ENCODE measurements at regions not wholly inside any gene's neighbourhood (a gene's known extent, or its start where the extent isn't known, plus 50 kb on each side); places are given as distances from the start of the nearest gene placed in this dataset.
"Not testable (repeated sequence)": the region's sequence is repeated elsewhere in the genome, so short reads cannot be mapped to it uniquely, and the experiment has no call there.

DNA sequence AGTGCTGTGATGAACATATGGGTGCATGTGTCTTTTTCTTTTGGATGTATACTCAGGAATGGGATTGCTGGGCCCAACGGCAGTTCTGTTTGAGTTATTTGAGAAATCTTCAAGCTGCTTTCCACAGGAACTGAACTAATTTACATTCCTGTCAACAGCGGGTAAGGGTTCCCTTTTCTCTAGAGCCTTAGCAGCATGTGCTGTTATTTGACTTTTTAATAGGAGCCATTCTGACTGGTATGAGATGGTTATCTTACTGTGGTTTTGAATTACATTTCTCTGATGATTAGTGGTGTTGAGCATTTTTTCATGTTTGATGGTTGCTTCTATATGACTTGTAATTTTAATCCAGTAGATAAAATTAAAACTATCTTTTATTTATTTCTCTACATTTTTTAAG, 1168.6 kb upstream of the ALCAM start:
- TF ChIP-seq, protein P1, sequence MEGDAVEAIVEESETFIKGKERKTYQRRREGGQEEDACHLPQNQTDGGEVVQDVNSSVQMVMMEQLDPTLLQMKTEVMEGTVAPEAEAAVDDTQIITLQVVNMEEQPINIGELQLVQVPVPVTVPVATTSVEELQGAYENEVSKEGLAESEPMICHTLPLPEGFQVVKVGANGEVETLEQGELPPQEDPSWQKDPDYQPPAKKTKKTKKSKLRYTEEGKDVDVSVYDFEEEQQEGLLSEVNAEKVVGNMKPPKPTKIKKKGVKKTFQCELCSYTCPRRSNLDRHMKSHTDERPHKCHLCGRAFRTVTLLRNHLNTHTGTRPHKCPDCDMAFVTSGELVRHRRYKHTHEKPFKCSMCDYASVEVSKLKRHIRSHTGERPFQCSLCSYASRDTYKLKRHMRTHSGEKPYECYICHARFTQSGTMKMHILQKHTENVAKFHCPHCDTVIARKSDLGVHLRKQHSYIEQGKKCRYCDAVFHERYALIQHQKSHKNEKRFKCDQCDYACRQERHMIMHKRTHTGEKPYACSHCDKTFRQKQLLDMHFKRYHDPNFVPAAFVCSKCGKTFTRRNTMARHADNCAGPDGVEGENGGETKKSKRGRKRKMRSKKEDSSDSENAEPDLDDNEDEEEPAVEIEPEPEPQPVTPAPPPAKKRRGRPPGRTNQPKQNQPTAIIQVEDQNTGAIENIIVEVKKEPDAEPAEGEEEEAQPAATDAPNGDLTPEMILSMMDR (IDR thresholded peaks at IDR 0.05; ENCODE audit: control insufficient read depth, extremely low read depth, insufficient read depth) = no peak
- DNase-seq (ENCODE audit: low read depth) = no peak
- no peak overlapping the region for H3K4me3 ChIP-seq (ENCODE audit: low read depth, low read length)

DNA sequence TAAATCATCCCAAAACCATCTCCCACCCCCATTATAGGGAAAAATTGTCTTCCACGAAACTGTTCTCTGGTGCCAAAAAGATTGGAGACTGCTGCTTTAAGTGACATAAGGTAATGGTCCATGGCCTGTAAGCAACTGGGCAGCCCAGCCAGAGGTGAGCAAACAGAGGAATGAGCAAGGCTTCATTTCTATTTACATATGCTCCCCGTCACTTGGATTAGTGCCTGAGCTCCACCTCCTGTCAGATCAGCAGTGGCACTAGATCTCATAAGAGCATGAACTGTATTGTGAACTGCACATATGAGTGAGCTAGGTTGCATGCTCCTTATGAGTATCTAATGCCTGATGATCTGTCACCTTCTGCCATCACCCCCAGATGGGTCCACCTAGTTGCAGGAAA, 1159.8 kb upstream of the ALCAM start:
- TF ChIP-seq, protein P1 (IDR thresholded peaks at IDR 0.05; ENCODE audit: control insufficient read depth, extremely low read depth, insufficient read depth) = no peak
- DNase-seq (ENCODE audit: low read depth) = peak; percentile 92
- H3K4me3 ChIP-seq (ENCODE audit: low read depth, low read length) = no peak overlapping the region

DNA sequence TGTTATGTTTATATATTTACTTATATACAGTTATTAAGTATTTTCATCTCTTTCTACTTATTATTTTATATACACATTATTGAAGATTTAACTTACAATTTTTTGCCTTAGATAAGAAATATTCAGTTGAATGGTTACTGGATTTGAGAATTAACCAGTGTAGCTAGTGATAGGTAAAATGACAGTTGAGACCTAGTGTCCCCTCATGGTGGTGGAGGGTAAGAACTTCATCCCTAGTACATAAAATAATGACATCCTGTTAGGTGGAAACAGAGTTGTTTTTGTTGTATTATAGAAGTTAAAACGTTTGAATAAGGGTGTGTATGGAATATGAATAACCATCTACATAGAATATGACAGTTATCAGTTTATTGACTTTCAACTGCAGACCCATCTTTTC, 1152.4 kb upstream of the ALCAM start:
- TF ChIP-seq, protein P1 (IDR thresholded peaks at IDR 0.05; ENCODE audit: control insufficient read depth, extremely low read depth, insufficient read depth) = no peak
- DNase-seq (ENCODE audit: low read depth) = no peak
- no peak overlapping the region for H3K4me3 ChIP-seq (ENCODE audit: low read depth, low read length)

DNA sequence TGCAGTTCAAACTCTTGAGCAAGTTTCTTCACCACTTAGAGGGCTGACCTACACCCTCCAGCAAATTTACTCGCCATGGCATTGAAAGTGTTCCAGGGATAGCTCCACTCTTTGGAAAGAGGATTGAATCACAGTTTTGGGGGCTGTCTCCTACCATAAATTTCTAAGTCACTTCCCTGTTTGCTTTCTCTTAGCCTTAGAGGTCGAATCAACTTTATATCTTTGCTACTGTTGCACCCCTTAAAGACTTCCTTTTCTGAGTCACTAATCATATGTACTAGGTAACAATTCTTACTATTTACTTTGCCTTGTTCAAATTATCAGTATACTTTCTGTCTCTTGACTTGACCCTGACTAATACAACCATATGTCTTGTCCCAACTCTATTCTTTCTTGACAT, 1151.8 kb upstream of the ALCAM start:
- TF ChIP-seq, protein P1 (IDR thresholded peaks at IDR 0.05; ENCODE audit: control insufficient read depth, extremely low read depth, insufficient read depth) = no peak
- no peak overlapping the region for H3K4me3 ChIP-seq (ENCODE audit: low read depth, low read length)

DNA sequence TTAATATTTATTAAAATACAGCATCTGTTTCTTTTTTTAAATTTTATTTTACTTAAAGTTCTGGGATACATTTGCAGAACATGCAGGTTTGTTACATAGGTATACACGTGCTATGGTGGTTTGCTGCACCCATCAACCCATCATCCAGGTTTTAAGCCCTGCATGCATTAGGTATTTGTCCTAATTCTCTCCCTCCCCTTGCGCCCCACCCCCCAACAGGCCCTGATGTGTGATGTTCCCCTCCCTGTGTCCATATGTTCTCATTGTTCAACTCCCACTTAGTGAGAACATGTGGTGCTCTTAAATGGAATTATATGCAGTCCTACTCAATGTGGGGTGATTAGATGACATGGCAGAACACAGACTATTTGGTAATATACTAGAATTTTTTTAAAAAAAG, 1147.7 kb upstream of the ALCAM start:
- not testable (repeated sequence) for DNase-seq (ENCODE audit: low read depth); H3K4me3 ChIP-seq (ENCODE audit: low read depth, low read length)

More for the DNA sequence above, 1151.8 kb upstream of the ALCAM start:
- DNase-seq (ENCODE audit: low read depth) = no peak

DNA sequence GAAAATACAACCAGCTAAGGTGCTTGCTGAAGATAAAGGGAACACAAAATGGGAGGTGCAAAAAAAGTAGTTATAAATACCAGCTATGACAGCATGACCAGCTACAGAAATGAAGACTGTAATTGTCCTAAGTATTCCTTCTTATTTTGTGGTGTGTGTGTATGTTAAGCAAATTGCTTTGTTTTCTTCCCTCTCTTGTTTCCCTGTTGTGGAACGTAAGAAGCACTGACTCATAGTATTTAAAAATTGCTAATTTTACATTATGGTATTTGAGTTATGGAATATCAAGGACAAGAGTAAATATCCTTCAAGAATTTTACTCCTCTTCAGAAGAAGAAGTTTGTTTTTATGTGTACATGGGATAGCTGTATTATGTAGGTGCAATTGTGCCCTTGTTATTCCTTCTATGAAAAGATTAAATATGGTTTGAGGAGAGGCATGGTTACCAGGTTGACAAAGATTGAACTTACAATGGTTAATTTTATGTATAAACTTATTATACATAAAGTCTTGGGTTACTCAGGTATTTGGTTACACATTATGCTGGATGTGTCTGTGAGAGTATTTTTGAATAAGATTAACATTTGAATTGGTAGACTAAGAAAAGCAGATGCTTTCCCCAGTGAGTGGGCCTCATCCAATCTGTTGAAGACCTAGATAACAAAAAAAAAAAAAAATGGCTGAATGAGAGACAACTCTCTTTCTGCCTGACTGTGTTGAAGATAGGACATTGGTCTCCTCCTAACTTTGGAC, 1132.1 kb upstream of the ALCAM start:
- no peak for DNase-seq (ENCODE audit: low read depth)
- no peak overlapping the region for H3K4me3 ChIP-seq (ENCODE audit: low read depth, low read length)
- TF ChIP-seq, protein P1 (IDR thresholded peaks at IDR 0.05; ENCODE audit: control insufficient read depth, extremely low read depth, insufficient read depth) = no peak

DNA sequence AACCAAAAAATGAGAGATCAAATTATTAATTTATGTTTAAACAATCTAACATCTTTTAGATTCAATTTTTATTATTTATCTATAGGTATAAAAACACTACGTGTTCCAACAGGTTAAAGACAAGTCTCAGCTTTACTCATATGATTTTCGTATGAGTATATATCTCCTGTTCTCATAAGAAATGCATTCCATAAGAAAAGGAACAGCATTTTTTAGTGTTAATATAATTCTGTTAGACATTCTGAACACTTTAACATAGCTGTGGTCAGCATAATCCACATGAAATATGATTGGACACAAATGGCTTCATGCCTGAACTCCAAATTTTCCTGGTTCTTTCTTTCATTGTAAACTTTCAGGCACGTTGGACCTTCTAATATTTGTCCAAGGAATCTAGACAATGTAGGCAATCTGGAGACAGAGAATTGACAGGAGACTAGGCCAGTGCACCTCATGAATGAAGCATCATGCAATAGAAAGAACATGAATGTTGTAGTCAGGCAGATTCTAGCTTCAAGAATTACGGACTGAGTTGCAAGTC, 1122.0 kb upstream of the ALCAM start:
- TF ChIP-seq, protein P1 (IDR thresholded peaks at IDR 0.05; ENCODE audit: control insufficient read depth, extremely low read depth, insufficient read depth) = no peak
- DNase-seq (ENCODE audit: low read depth) = no peak
- no peak overlapping the region for H3K4me3 ChIP-seq (ENCODE audit: low read depth, low read length)
